ENCODE measurements at regions not wholly inside any gene's neighbourhood (a gene's known extent, or its start where the extent isn't known, plus 50 kb on each side); places are given as distances from the start of the nearest gene placed in this dataset.

- H3K27ac ChIP-seq: no peak overlapping the region
- DNase-seq (no peak), ATAC-seq (no peak)
- H3K36me3 ChIP-seq: no peaks in the 10 kb centered on the region
- TF ChIP-seq POLR2A (IDR thresholded peaks at IDR 0.05): no peak
- no peaks in the 10 kb centered on the region for H3K9me3 ChIP-seq
- no peaks in the 10 kb centered on the region for H3K27me3 ChIP-seq
- intact Hi-C loops (cut with DNase I; ENCODE audit: low total_unique reads) (no loop called here), in situ Hi-C loops (cut with MboI; ENCODE audit: low sequenced_read_pairs in 4 of 4) (no loop called here)
- no peaks in the 10 kb centered on the region for H3K4me1 ChIP-seq
- H3K4me3 ChIP-seq: no peak overlapping the region
Observed at GRCh38 chr20:24875078-24875477, 74.0 kb upstream of the CST7 start.

DNA sequence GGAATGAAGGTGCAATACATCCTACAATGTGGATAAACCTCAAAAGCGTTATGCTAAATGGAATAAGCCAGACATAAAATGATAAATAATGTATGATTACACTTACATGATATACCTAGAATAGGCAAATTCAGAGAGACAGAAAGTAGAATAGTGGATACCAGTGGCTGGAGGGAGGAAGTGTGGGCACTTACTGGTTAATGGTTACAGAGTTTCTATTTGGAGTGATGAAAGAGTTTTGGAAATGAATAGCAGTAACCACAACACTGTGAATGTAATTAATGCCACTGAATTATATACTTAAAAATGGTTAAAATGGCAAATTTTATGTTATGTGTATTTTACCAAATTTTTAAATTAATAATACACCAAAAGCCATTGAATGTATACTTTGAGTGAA, 71.4 kb upstream of the CST7 start:
- intact Hi-C loops (cut with DNase I; ENCODE audit: low total_unique reads): no loop called here
- ATAC-seq: no peak
- H3K4me1 ChIP-seq: no peaks in the 10 kb centered on the region
- TF ChIP-seq POLR2A (IDR thresholded peaks at IDR 0.05) (no peak), CTCF (IDR thresholded peaks at IDR 0.05 in 4 of 5, conservative IDR thresholded peaks at IDR 0.05 in 1 of 5) (no peak)
- H3K27me3 ChIP-seq: no peaks in the 10 kb centered on the region
- no peaks in the 10 kb centered on the region for H3K36me3 ChIP-seq
- H3K9me3 ChIP-seq: no peaks in the 10 kb centered on the region
- no peak overlapping the region for H3K27ac ChIP-seq
- DNase-seq: no peak
- in situ Hi-C loops (cut with MboI; ENCODE audit: low sequenced_read_pairs in 4 of 4): no loop called here
- H3K4me3 ChIP-seq: no peak overlapping the region

GRCh38 chr20:24878657-24879056, 70.4 kb upstream of the CST7 start:
- ATAC-seq (no peak), DNase-seq (no peak)
- Histone ChIP-seq H3K27ac (no peak overlapping the region), H3K27me3 (no peaks in the 10 kb centered on the region), H3K4me3 (no peak overlapping the region), H3K9me3 (peaks cover 0 to 4% (median 0%) of the 10 kb centered on the region in 3 donors), H3K4me1 (no peaks in the 10 kb centered on the region), H3K36me3 (no peaks in the 10 kb centered on the region)
- intact Hi-C loops (cut with DNase I; ENCODE audit: low total_unique reads) (no loop called here), in situ Hi-C loops (cut with MboI; ENCODE audit: low sequenced_read_pairs in 4 of 4) (no loop called here)
- TF ChIP-seq CTCF (IDR thresholded peaks at IDR 0.05 in 4 of 5, conservative IDR thresholded peaks at IDR 0.05 in 1 of 5): no peak
- TF ChIP-seq POLR2A (IDR thresholded peaks at IDR 0.05): no peak

- ATAC-seq (no peak), DNase-seq (no peak)
- Histone ChIP-seq H3K4me3 (no peak overlapping the region), H3K9me3 (peaks cover 0 to 7% (median 0%) of the 10 kb centered on the region in 3 donors), H3K27ac (no peak overlapping the region), H3K4me1 (no peaks in the 10 kb centered on the region), H3K27me3 (no peaks in the 10 kb centered on the region), H3K36me3 (no peaks in the 10 kb centered on the region)
- TF ChIP-seq CTCF (IDR thresholded peaks at IDR 0.05 in 4 of 5, conservative IDR thresholded peaks at IDR 0.05 in 1 of 5) (no peak), POLR2A (IDR thresholded peaks at IDR 0.05) (no peak)
- in situ Hi-C loops (cut with MboI; ENCODE audit: low sequenced_read_pairs in 4 of 4) (no loop called here), intact Hi-C loops (cut with DNase I; ENCODE audit: low total_unique reads) (no loop called here)
Observed at GRCh38 chr20:24879875-24880274, 69.2 kb upstream of the CST7 start.

DNA sequence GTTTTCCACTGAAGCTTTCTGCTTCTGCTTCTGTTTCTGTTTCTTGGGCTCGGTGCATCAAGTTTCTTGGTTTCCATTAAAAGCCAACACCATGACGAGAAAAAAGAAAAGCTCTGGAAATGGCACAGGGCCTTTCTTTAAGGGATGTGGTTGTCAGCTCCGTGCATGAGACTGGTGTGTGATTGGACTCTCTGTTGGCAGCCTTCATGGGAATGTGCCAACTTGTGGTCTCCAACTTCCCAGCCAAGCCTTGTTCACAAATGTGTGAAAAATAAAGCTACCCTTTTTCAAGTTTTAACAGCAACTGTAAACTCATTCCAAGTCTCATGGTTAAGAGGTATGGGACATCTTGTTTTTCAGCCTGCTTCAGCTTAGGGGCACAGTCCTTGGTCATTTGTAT, 68.7 kb upstream of the CST7 start:
- intact Hi-C loops (cut with DNase I; ENCODE audit: low total_unique reads): no loop called here
- no peak overlapping the region for H3K4me3 ChIP-seq
- no peak for DNase-seq
- in situ Hi-C loops (cut with MboI; ENCODE audit: low sequenced_read_pairs in 4 of 4): no loop called here
- H3K36me3 ChIP-seq: no peaks in the 10 kb centered on the region
- no peaks in the 10 kb centered on the region for H3K27me3 ChIP-seq
- no peaks in the 10 kb centered on the region for H3K4me1 ChIP-seq
- no peak overlapping the region for H3K27ac ChIP-seq
- TF ChIP-seq POLR2A (IDR thresholded peaks at IDR 0.05): no peak
- TF ChIP-seq CTCF (IDR thresholded peaks at IDR 0.05 in 4 of 5, conservative IDR thresholded peaks at IDR 0.05 in 1 of 5): no peak
- peaks cover 0 to 7% (median 0%) of the 10 kb centered on the region in 3 donors for H3K9me3 ChIP-seq
- no peak for ATAC-seq
